ENCODE measurements at regions not wholly inside any gene's neighbourhood (a gene's known extent, or its start where the extent isn't known, plus 50 kb on each side); places are given as distances from the start of the nearest gene placed in this dataset.

GRCh38 chr2:7937082-7937481, 744.8 kb upstream of the ID2 start:
- peaks cover 5% of the 10 kb centered on the region for H3K9me3 Mint-ChIP-seq (ENCODE audit: unreplicated experiment)
- H3K4me1 Mint-ChIP-seq (ENCODE audit: unreplicated experiment) = no peaks in the 10 kb centered on the region
- no peak for TF ChIP-seq CTCF (IDR thresholded peaks at IDR 0.05)
- no peak overlapping the region for H3K27ac Mint-ChIP-seq (ENCODE audit: unreplicated experiment)
- H3K27me3 Mint-ChIP-seq (ENCODE audit: unreplicated experiment) = peaks cover 2% of the 10 kb centered on the region
- no peaks in the 10 kb centered on the region for H3K36me3 Mint-ChIP-seq (ENCODE audit: unreplicated experiment)
- no peak overlapping the region for H3K4me3 Mint-ChIP-seq (ENCODE audit: unreplicated experiment)
- no peak for DNase-seq (ENCODE audit: extremely low spot score, unreplicated experiment)

GRCh38 chr2:7940723-7941122, 741.1 kb upstream of the ID2 start:
- no peak for TF ChIP-seq CTCF (IDR thresholded peaks at IDR 0.05)
- no peaks in the 10 kb centered on the region for H3K36me3 Mint-ChIP-seq (ENCODE audit: unreplicated experiment)
- H3K27ac Mint-ChIP-seq (ENCODE audit: unreplicated experiment) = no peak overlapping the region
- H3K4me3 Mint-ChIP-seq (ENCODE audit: unreplicated experiment) = no peak overlapping the region
- no peaks in the 10 kb centered on the region for H3K9me3 Mint-ChIP-seq (ENCODE audit: unreplicated experiment)
- no peak for DNase-seq (ENCODE audit: extremely low spot score, unreplicated experiment)
- H3K4me1 Mint-ChIP-seq (ENCODE audit: unreplicated experiment) = no peaks in the 10 kb centered on the region
- H3K27me3 Mint-ChIP-seq (ENCODE audit: unreplicated experiment) = no peaks in the 10 kb centered on the region

- no peaks in the 10 kb centered on the region for H3K9me3 Mint-ChIP-seq (ENCODE audit: unreplicated experiment)
Measured at GRCh38 chr2:7943446-7943845, 738.4 kb upstream of the ID2 start.

GRCh38 chr2:7945026-7945425, 736.8 kb upstream of the ID2 start:
- Mint-ChIP-seq H3K27me3 (ENCODE audit: unreplicated experiment) (no peaks in the 10 kb centered on the region), H3K27ac (ENCODE audit: unreplicated experiment) (no peak overlapping the region), H3K9me3 (ENCODE audit: unreplicated experiment) (no peaks in the 10 kb centered on the region), H3K4me3 (ENCODE audit: unreplicated experiment) (no peak overlapping the region), H3K4me1 (ENCODE audit: unreplicated experiment) (peaks cover 1% of the 10 kb centered on the region), H3K36me3 (ENCODE audit: unreplicated experiment) (no peaks in the 10 kb centered on the region)
- no peak for TF ChIP-seq CTCF (IDR thresholded peaks at IDR 0.05)
- DNase-seq (ENCODE audit: extremely low spot score, unreplicated experiment) = no peak

More at GRCh38 chr2:7943446-7943845, 738.4 kb upstream of the ID2 start:
- DNase-seq (ENCODE audit: extremely low spot score, unreplicated experiment) = no peak
- TF ChIP-seq CTCF (IDR thresholded peaks at IDR 0.05) = no peak
- H3K27ac Mint-ChIP-seq (ENCODE audit: unreplicated experiment) = no peak overlapping the region
- H3K27me3 Mint-ChIP-seq (ENCODE audit: unreplicated experiment) = no peaks in the 10 kb centered on the region
- no peaks in the 10 kb centered on the region for H3K36me3 Mint-ChIP-seq (ENCODE audit: unreplicated experiment)
- H3K4me1 Mint-ChIP-seq (ENCODE audit: unreplicated experiment) = no peaks in the 10 kb centered on the region
- H3K4me3 Mint-ChIP-seq (ENCODE audit: unreplicated experiment) = no peak overlapping the region

GRCh38 chr2:7950035-7950612, 731.7 kb upstream of the ID2 start:
- Mint-ChIP-seq H3K27ac (ENCODE audit: unreplicated experiment) (no peak overlapping the region), H3K36me3 (ENCODE audit: unreplicated experiment) (no peaks in the 10 kb centered on the region), H3K9me3 (ENCODE audit: unreplicated experiment) (no peaks in the 10 kb centered on the region), H3K4me1 (ENCODE audit: unreplicated experiment) (peaks cover 4% of the 10 kb centered on the region), H3K4me3 (ENCODE audit: unreplicated experiment) (no peak overlapping the region), H3K27me3 (ENCODE audit: unreplicated experiment) (peaks cover 3% of the 10 kb centered on the region)
- DNase-seq (ENCODE audit: extremely low spot score, unreplicated experiment) = no peak
- TF ChIP-seq CTCF (IDR thresholded peaks at IDR 0.05) = no peak
